ENCODE measurements at regions not wholly inside any gene's neighbourhood (a gene's known extent, or its start where the extent isn't known, plus 50 kb on each side); places are given as distances from the start of the nearest gene placed in this dataset.

DNA sequence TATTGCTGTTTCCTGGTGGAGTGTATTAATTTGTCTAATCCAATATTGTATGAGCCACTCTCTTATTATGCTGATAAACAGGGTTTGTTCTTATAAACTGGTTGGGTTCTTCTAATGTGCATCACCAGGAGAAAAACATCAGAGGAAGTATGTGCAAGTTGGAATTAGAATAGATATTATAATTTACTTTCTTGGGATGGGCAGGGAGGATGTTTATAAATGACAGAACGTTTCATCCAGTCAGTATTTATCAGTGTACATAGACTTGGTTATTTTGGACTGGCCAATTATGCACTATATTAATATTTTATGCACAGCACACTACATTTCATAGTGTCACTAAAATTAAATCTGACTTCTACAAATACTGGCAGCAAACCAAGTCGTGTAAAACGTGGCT is 495.8 kb downstream of the PSAT1 start:
- H3K9me3 ChIP-seq, result no peaks in the 10 kb centered on the region
- no peak for DNase-seq
- no peaks in the 10 kb centered on the region for H3K27me3 ChIP-seq
- H3K4me3 ChIP-seq, result no peak overlapping the region
- no peaks in the 10 kb centered on the region for H3K36me3 ChIP-seq

DNA sequence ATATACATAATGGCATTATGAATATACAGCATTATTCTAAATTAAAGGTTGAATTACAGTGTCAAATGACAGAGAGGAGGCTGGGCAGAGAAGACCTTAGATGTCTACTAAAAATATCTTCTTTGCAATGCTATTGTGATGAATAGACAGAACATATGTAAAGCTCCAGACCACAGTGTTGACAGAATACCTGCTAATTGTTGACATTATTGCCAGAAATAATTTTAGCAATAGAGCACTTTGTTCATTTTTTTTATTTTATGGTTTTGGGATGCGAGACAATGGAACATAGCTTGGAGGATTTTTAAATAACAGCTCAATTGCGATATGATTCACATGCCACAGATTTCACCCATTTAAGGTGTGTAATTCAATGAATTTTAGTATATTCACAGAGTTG is 508.8 kb downstream of the PSAT1 start:
- Histone ChIP-seq H3K27me3 (no peaks in the 10 kb centered on the region), H3K36me3 (no peaks in the 10 kb centered on the region), H3K4me3 (no peak overlapping the region), H3K9me3 (no peaks in the 10 kb centered on the region)
- DNase-seq, result no peak

DNA sequence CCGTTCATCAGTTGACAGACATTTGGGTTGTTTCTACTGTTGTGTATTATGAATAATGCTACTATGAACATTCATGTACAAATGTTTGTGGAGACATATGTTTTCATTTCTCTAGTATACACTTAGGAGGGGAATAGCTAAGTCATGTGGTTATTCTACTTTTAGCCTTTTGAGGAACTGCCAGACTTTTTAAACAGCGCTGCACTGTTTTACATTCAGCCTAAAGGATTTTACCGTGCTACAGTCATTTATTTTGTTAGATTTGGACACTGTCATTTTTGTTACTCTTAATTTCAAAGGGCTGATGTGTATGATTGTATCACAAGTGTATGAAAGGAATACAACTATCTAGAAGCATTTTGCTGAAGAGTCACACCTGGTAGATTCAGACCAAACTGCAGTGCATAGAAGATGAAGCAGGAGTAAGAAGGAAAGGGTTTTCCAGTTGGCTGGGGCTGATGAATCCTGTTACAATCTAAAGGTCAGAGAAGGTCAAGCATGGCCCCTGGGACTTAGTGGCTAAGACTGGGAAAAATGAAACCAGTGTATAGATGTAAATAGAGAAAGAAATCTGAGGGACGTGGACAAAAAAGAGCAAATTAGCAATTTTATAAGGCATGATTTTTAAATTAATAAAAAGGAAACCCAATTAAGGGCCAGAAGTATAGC is 509.7 kb downstream of the PSAT1 start:
- H3K9me3 ChIP-seq, result no peaks in the 10 kb centered on the region
- no peaks in the 10 kb centered on the region for H3K27me3 ChIP-seq
- no peak for DNase-seq
- H3K36me3 ChIP-seq, result no peaks in the 10 kb centered on the region
- no peak overlapping the region for H3K4me3 ChIP-seq

- no peak overlapping the region for H3K4me3 ChIP-seq
- no peaks in the 10 kb centered on the region for H3K9me3 ChIP-seq
- H3K36me3 ChIP-seq, result no peaks in the 10 kb centered on the region
- DNase-seq, result no peak
- H3K27me3 ChIP-seq, result no peaks in the 10 kb centered on the region
These were observed 510.4 kb downstream of the PSAT1 start for GRCh38 chr9:78807286-78807685.

- no peak overlapping the region for H3K4me3 ChIP-seq
- no peaks in the 10 kb centered on the region for H3K27me3 ChIP-seq
- no peaks in the 10 kb centered on the region for H3K9me3 ChIP-seq
- DNase-seq, result no peak
- H3K36me3 ChIP-seq, result no peaks in the 10 kb centered on the region
These were observed 511.1 kb downstream of the PSAT1 start for GRCh38 chr9:78808048-78808447.

DNA sequence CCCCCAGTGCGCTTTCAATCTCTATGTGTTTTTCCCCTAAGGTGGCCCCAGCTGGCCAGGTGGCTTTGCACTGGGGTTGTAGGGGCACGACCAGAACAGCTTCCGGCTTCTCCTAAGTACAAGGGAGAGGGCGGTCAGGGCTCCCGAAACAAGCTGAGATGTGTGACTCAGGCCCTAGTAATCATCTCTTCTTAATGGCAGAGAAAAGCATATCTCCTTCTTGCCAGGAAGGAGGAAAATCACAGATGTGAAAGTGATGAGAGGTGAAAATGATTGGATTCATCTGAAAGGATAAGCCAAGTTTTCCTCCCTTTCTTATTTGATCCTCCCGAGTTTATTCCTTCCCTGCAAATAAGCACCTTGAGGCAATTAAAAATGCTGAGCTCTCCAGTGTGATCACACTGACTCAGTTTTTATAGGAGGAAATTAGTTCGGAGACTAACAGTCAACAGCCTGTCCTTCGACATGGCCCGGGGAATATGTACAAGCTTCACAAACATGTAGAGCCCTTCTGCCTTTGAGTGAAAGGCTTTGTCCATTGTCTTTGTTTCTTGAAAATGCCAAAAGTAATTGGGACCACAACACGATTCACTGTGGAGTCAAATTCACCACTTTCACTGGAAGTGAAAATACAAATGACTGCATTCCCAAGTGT is 514.8 kb downstream of the PSAT1 start:
- H3K27me3 ChIP-seq, result no peaks in the 10 kb centered on the region
- no peaks in the 10 kb centered on the region for H3K9me3 ChIP-seq
- H3K36me3 ChIP-seq, result no peaks in the 10 kb centered on the region
- H3K4me3 ChIP-seq, result no peak overlapping the region
- DNase-seq, result peak; percentile 1

DNA sequence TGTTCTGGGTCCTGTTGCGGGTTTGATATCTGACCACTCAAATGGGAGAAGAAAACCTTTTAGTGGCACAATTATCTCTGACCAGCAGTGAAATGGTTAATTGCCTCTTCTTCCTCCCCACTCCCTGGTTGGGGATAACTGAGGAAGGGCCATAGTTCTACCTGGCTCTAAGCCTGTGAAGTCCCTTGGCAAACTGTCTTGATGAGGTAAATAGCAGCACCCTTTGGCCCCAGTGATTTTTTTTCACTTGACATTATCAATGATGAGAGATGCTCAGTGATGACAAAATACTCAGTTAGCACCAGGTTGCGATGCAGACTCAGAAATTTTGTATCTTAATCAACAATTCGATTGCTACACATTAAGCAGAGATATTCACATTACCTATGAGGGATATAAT is 515.7 kb downstream of the PSAT1 start:
- H3K36me3 ChIP-seq, result no peaks in the 10 kb centered on the region
- no peak overlapping the region for H3K4me3 ChIP-seq
- no peaks in the 10 kb centered on the region for H3K9me3 ChIP-seq
- no peak for DNase-seq
- H3K27me3 ChIP-seq, result no peaks in the 10 kb centered on the region

DNA sequence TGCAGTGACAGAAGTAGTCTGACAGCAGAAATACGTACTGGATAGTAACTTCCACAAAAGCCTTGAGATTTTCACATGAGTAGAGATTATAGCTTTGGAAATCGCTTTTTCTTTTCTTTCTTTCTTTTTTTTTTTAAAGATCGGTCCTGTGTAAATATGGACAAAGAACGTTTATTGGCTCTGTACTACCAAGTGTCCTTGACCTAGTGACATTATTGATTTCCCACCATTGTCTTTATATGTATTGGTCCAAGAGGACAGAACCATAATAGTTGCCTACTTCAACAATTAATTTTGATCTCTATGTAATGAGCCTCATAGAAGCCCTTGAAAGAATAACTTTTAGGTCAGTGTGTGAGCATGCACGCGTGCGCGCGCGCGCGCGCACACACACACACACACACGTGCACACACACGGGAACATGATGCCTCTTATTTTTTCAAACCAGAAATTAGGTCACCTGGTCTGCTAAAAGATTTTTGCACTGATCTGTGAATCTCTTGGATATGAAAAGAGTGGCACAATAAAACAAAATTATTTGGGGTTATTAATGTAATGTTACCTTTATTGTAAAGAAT is 516.8 kb downstream of the PSAT1 start:
- Histone ChIP-seq H3K9me3 (no peaks in the 10 kb centered on the region), H3K4me3 (no peak overlapping the region), H3K27me3 (no peaks in the 10 kb centered on the region), H3K36me3 (no peaks in the 10 kb centered on the region)
- DNase-seq, result no peak

GRCh38 chr9:78821126-78821822 is 524.3 kb downstream of the PSAT1 start:
- no peak for DNase-seq
- no peak overlapping the region for H3K4me3 ChIP-seq
- H3K36me3 ChIP-seq, result no peaks in the 10 kb centered on the region
- H3K27me3 ChIP-seq, result no peaks in the 10 kb centered on the region
- H3K9me3 ChIP-seq, result no peaks in the 10 kb centered on the region

- no peaks in the 10 kb centered on the region for H3K36me3 ChIP-seq
- H3K4me3 ChIP-seq, result no peak overlapping the region
These were observed 529.6 kb downstream of the PSAT1 start for GRCh38 chr9:78826527-78826926.

GRCh38 chr9:78828521-78828920 is 531.6 kb downstream of the PSAT1 start:
- DNase-seq, result no peak
- no peaks in the 10 kb centered on the region for H3K9me3 ChIP-seq
- H3K36me3 ChIP-seq, result no peaks in the 10 kb centered on the region
- no peak overlapping the region for H3K4me3 ChIP-seq
- no peaks in the 10 kb centered on the region for H3K27me3 ChIP-seq

More at GRCh38 chr9:78826527-78826926, 529.6 kb downstream of the PSAT1 start:
- Histone ChIP-seq H3K27me3 (no peaks in the 10 kb centered on the region), H3K9me3 (no peaks in the 10 kb centered on the region)
- DNase-seq, result no peak

- H3K27me3 ChIP-seq, result no peaks in the 10 kb centered on the region
- no peak for DNase-seq
- no peaks in the 10 kb centered on the region for H3K36me3 ChIP-seq
These were observed 533.4 kb downstream of the PSAT1 start for GRCh38 chr9:78830301-78830700.

DNA sequence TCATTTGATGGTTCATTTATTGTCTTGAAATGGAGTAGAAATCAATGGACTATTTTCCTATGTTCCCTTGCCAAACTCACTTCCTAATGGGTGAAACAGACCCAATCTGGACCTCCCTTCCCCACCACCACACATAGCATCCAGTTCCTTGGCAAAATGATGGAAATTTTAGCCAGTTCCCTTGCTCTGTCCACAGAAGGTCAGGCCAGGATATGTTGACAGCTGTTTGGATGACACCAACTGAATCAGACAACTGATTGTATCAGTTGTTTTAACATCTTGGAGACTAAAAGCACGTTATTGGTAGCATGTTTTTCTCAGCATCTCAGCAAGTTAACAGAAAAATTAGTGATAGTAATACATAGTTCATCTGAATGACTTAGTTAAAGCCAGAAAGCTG is 534.8 kb downstream of the PSAT1 start:
- DNase-seq, result no peak
- Histone ChIP-seq H3K36me3 (no peaks in the 10 kb centered on the region), H3K9me3 (no peaks in the 10 kb centered on the region), H3K4me3 (no peak overlapping the region), H3K27me3 (no peaks in the 10 kb centered on the region)

More at GRCh38 chr9:78830301-78830700, 533.4 kb downstream of the PSAT1 start:
- Histone ChIP-seq H3K4me3 (no peak overlapping the region), H3K9me3 (no peaks in the 10 kb centered on the region)

DNA sequence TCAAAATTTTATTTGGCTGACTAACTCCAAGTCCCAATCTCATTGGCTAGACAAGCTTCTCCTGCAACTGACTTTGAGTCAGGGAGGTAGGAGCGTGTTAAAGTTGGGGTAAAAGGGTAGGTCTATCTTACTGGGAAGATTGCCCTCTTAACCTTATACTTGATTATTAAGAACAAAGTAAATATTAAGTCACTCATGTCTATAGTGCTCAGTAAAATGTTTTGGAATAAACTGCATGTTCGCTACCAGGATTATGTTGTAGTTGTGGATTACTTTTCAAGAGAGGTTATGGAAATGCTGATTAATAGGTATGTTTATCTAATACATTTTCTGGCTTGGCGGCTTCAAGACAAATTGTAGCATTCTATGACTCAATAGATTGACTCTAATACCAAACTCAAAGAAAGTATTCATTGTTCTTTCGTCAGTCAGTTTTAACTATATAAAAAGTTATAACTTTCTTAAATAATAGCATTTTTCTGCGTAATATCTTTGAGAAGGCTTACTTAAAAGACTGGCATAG is 539.1 kb downstream of the PSAT1 start:
- no peaks in the 10 kb centered on the region for H3K9me3 ChIP-seq
- H3K27me3 ChIP-seq, result no peaks in the 10 kb centered on the region
- no peak for DNase-seq
- H3K36me3 ChIP-seq, result no peaks in the 10 kb centered on the region
- H3K4me3 ChIP-seq, result no peak overlapping the region

GRCh38 chr9:78839252-78839651 is 542.3 kb downstream of the PSAT1 start:
- Histone ChIP-seq H3K9me3 (no peaks in the 10 kb centered on the region), H3K36me3 (no peaks in the 10 kb centered on the region), H3K4me3 (no peak overlapping the region), H3K27me3 (no peaks in the 10 kb centered on the region)
- no peak for DNase-seq

DNA sequence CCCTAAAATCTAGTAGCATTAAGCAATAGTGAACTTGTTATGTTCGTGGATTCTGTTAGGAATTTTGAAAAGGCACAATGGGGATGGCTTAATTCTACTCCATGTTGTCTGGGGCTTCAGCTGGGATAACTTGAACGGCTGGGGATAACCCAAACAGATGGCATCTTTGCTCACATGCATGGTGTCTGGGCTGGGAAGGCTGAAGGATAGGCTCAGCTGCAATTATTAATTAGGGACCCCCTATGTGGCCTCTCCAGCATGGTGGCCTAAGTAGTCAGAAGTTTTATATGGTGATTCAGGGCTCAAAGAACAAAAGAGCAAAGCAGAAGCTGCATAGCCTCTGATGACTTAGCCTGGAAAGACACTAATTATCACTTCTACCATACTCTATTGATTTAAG is 551.1 kb downstream of the PSAT1 start:
- H3K9me3 ChIP-seq, result no peaks in the 10 kb centered on the region; the same call in 1 of the 2 replicates
- no peak for DNase-seq
- H3K4me3 ChIP-seq, result no peak overlapping the region
- H3K36me3 ChIP-seq, result no peaks in the 10 kb centered on the region
- H3K27me3 ChIP-seq, result no peaks in the 10 kb centered on the region

GRCh38 chr9:78856144-78856543 is 559.2 kb downstream of the PSAT1 start:
- peak; percentile 4 for DNase-seq
- no peaks in the 10 kb centered on the region for H3K27me3 ChIP-seq
- no peaks in the 10 kb centered on the region for H3K9me3 ChIP-seq
- no peaks in the 10 kb centered on the region for H3K36me3 ChIP-seq
- H3K4me3 ChIP-seq, result no peak overlapping the region
